Esophagus muscularis mucosa (tissue), 4 donors: ENCODE measurements at regions not wholly inside any gene's neighbourhood (a gene's known extent, or its start where the extent isn't known, plus 50 kb on each side); places are given as distances from the start of the nearest gene placed in this dataset.

Experiments
- DNase-seq: peaks from one replicate; pipeline ENCODE4 v3.0.0-alpha.2; 2017; ENCODE audit errors: extremely low spot score
- H3K27ac ChIP-seq, 4 donors: fragments of 200-600 bp; sonication (generic); replicated peaks in 1 of 4; 1 replicate in 3 of 4; 2 replicates in 1 of 4; pipeline ENCODE4 v1.5.1; 2016 to 2019; ENCODE audit warnings: mild to moderate bottlenecking in 1 of 4
- H3K27me3 ChIP-seq, 4 donors: fragments of 200-600 bp; sonication (generic); one replicate each; pipeline versions ENCODE4 v1.5.1 to v1.6.0; 2016 to 2019
- H3K36me3 ChIP-seq, 4 donors: fragments of 200-600 bp; sonication (generic); one replicate each; pipeline ENCODE4 v1.5.1; 2016 to 2019
- H3K4me1 ChIP-seq, 4 donors: fragments of 200-600 bp; sonication (generic); one replicate each; pipeline ENCODE4 v1.5.1; 2016 to 2019
- H3K4me3 ChIP-seq, 4 donors: fragments of 200-600 bp; sonication (generic); 1 replicate in 2 of 4; 2 replicates in 2 of 4; pipeline ENCODE4 v1.5.1; 2016 to 2019; ENCODE audit warnings: mild to moderate bottlenecking in 4 of 4, moderate library complexity in 1 of 4
- H3K9me3 ChIP-seq, 4 donors: fragments of 200-600 bp; sonication (generic); 1 replicate in 3 of 4; 2 replicates in 1 of 4; pipeline ENCODE4 v1.5.1; 2016 to 2019
- CTCF ChIP-seq, 3 experiments: fragments of 200-600 bp in 2 of 3; fragments of 450-650 bp in 1 of 3; sonication (generic) in 2 of 3; IDR thresholded peaks; one replicate each; pipeline ENCODE4 v1.5.1; 2017 to 2019; ENCODE audit warnings: antibody characterized with exemption in 3 of 3, mild to moderate bottlenecking in 2 of 3, moderate library complexity in 1 of 3
- EP300 ChIP-seq: sonication (generic); formaldehyde crosslinking; IDR thresholded peaks from one replicate; pipeline ENCODE4 v1.6.1; 2017; ENCODE audit warnings: antibody characterized with exemption
- POLR2A ChIP-seq: fragments of 450-650 bp; IDR thresholded peaks from one replicate; pipeline ENCODE4 v1.6.1; 2017; ENCODE audit warnings: antibody characterized with exemption, moderate library complexity, mild to moderate bottlenecking, low read depth
- POLR2AphosphoS5 ChIP-seq, 2 donors: sonication (generic); formaldehyde crosslinking; IDR thresholded peaks; one replicate each; pipeline ENCODE4 v1.6.1; 2017; ENCODE audit warnings: antibody characterized with exemption in 2 of 2
- WGBS: methylation state at CpG from one replicate; pipeline ENCODE4 v1.1.5; 2018; 5-methylcytosine and 5-hydroxymethylcytosine counted together
- intact Hi-C: fragments of 100-400 bp; cut with DNase I; formaldehyde crosslinking; loops from one replicate; pipeline ENCODE4 v1.15.1; 2023

GRCh38 chr18:6497543-6497942 lies 82.8 kb upstream of the L3MBTL4 start:
- Histone ChIP-seq H3K9me3 (no peaks in the 10 kb centered on the region), H3K4me3 (no peak overlapping the region), H3K36me3 (no peaks in the 10 kb centered on the region), H3K4me1 (no peaks in the 10 kb centered on the region), H3K27me3 (no peaks in the 10 kb centered on the region), H3K27ac (no peak overlapping the region)
- 80% methylated on average over 4 of the region's 4 CpGs for WGBS
- intact Hi-C loops: no loop called here
- TF ChIP-seq POLR2A (no peak), CTCF (IDR thresholded peaks at IDR 0.05) (no peak), POLR2AphosphoS5 (IDR thresholded peaks at IDR 0.05) (no peak), EP300 (no peak)
- DNase-seq: no peak

GRCh38 chr18:6498289-6498856 lies 83.7 kb upstream of the L3MBTL4 start:
- no peak for DNase-seq
- no peaks in the 10 kb centered on the region for H3K9me3 ChIP-seq
- no peak overlapping the region for H3K4me3 ChIP-seq
- no peaks in the 10 kb centered on the region for H3K36me3 ChIP-seq
- no peaks in the 10 kb centered on the region for H3K27me3 ChIP-seq
- 61% methylated on average over 2 of the region's 2 CpGs for WGBS
- TF ChIP-seq POLR2A: no peak
- no peak for TF ChIP-seq POLR2AphosphoS5 (IDR thresholded peaks at IDR 0.05)
- no peak for TF ChIP-seq CTCF (IDR thresholded peaks at IDR 0.05)
- no peak for TF ChIP-seq EP300
- H3K4me1 ChIP-seq: no peaks in the 10 kb centered on the region
- intact Hi-C loops: no loop called here
- H3K27ac ChIP-seq: no peak overlapping the region

GRCh38 chr18:6504605-6505497 lies 90.1 kb upstream of the L3MBTL4 start:
- Histone ChIP-seq H3K9me3 (no peaks in the 10 kb centered on the region), H3K4me3 (no peak overlapping the region), H3K4me1 (no peaks in the 10 kb centered on the region), H3K27me3 (no peaks in the 10 kb centered on the region), H3K27ac (no peak overlapping the region), H3K36me3 (no peaks in the 10 kb centered on the region)
- no peak for DNase-seq
- no peak for TF ChIP-seq POLR2A
- no peak for TF ChIP-seq EP300
- TF ChIP-seq CTCF (IDR thresholded peaks at IDR 0.05): no peak
- TF ChIP-seq POLR2AphosphoS5 (IDR thresholded peaks at IDR 0.05): no peak
- intact Hi-C loops: no loop called here
- WGBS: 83% methylated on average over 5 of the region's 5 CpGs

- no peak overlapping the region for H3K4me3 ChIP-seq
- 57% methylated on average over 2 of the region's 2 CpGs for WGBS
- H3K27me3 ChIP-seq: no peaks in the 10 kb centered on the region
- intact Hi-C loops: no loop called here
- H3K9me3 ChIP-seq: no peaks in the 10 kb centered on the region
- no peaks in the 10 kb centered on the region for H3K4me1 ChIP-seq
- H3K36me3 ChIP-seq: no peaks in the 10 kb centered on the region
- DNase-seq: no peak
- TF ChIP-seq POLR2A (no peak), POLR2AphosphoS5 (IDR thresholded peaks at IDR 0.05) (no peak), EP300 (no peak), CTCF (IDR thresholded peaks at IDR 0.05) (no peak)
- no peak overlapping the region for H3K27ac ChIP-seq
These were observed 90.8 kb upstream of the L3MBTL4 start for GRCh38 chr18:6505498-6505875.
